Left lobe of liver (tissue), 2 donors: ENCODE measurements at regions not wholly inside any gene's neighbourhood (a gene's known extent, or its start where the extent isn't known, plus 50 kb on each side); places are given as distances from the start of the nearest gene placed in this dataset.
"Not testable (repeated sequence)": the region's sequence is repeated elsewhere in the genome, so short reads cannot be mapped to it uniquely, and the experiment has no call there.

ENCODE experiments used
- ATAC-seq: fragments of 200-7000 bp; cut with Tn5 transposase; one replicate; pipeline ENCODE4 v1.9.1; 2020; ENCODE audit warnings: mild to moderate bottlenecking, moderate library complexity
- DNase-seq: peaks from one replicate; pipeline ENCODE4 v3.0.0-alpha.2; 2020; ENCODE audit warnings: low spot score
- donor health status: DM: no; HTN: no; CAD: no; lungs with moderate emphysema.
- donor health status: DM: no; HTN: yes; CAD: no.

- DNase-seq (no peak), ATAC-seq (no peak)
Measured at GRCh38 chr13:86051134-86052103, 252.2 kb upstream of the SLITRK6 start.

- no peak for ATAC-seq
- DNase-seq, result no peak
Measured at GRCh38 chr13:86038490-86038889, 239.3 kb upstream of the SLITRK6 start.

GRCh38 chr13:86020351-86021002 is 221.3 kb upstream of the SLITRK6 start:
- DNase-seq (no peak), ATAC-seq (no peak)

- DNase-seq (no peak), ATAC-seq (no peak)
Measured at GRCh38 chr13:86006317-86006716, 207.1 kb upstream of the SLITRK6 start.

- DNase-seq (no peak), ATAC-seq (no peak)
Measured at GRCh38 chr13:86003029-86003428, 203.8 kb upstream of the SLITRK6 start.

- DNase-seq (no peak), ATAC-seq (no peak)
Measured at GRCh38 chr13:86000546-86000945, 201.3 kb upstream of the SLITRK6 start.

- DNase-seq, result no peak
- no peak for ATAC-seq
Measured at GRCh38 chr13:85997587-85997986, 198.4 kb upstream of the SLITRK6 start.

- ATAC-seq, result no peak
Measured at GRCh38 chr13:85995788-85996418, 196.7 kb upstream of the SLITRK6 start.

GRCh38 chr13:85993567-85993966 is 194.3 kb upstream of the SLITRK6 start:
- DNase-seq (no peak), ATAC-seq (no peak)

More at GRCh38 chr13:85995788-85996418, 196.7 kb upstream of the SLITRK6 start:
- no peak for DNase-seq

- ATAC-seq (no peak), DNase-seq (no peak)
Measured at GRCh38 chr13:85990397-85990796, 191.2 kb upstream of the SLITRK6 start.

- no peak for ATAC-seq
Measured at GRCh38 chr13:85985797-85986196, 186.6 kb upstream of the SLITRK6 start.

GRCh38 chr13:85982102-85982501 is 182.9 kb upstream of the SLITRK6 start:
- ATAC-seq, result no peak
- no peak for DNase-seq

More at GRCh38 chr13:85985797-85986196, 186.6 kb upstream of the SLITRK6 start:
- no peak for DNase-seq

- not testable (repeated sequence) for ATAC-seq, DNase-seq
Measured at GRCh38 chr13:85980447-85980846, 181.2 kb upstream of the SLITRK6 start.

- no peak for ATAC-seq
- no peak for DNase-seq
Measured at GRCh38 chr13:85976242-85976641, 177.0 kb upstream of the SLITRK6 start.

- ATAC-seq (no peak), DNase-seq (no peak)
Measured at GRCh38 chr13:85974608-85975366, 175.6 kb upstream of the SLITRK6 start.

GRCh38 chr13:85970727-85971126 is 171.5 kb upstream of the SLITRK6 start:
- ATAC-seq, result no peak
- no peak for DNase-seq

GRCh38 chr13:85969331-85969730 is 170.1 kb upstream of the SLITRK6 start:
- DNase-seq (no peak), ATAC-seq (no peak)

GRCh38 chr13:85935868-85936467 is 136.7 kb upstream of the SLITRK6 start:
- ATAC-seq (no peak), DNase-seq (no peak)

GRCh38 chr13:85930108-85930507 is 130.9 kb upstream of the SLITRK6 start:
- DNase-seq, result no peak
- peak; percentile 98 for ATAC-seq

GRCh38 chr13:85910962-85911361 is 111.7 kb upstream of the SLITRK6 start:
- DNase-seq (no peak), ATAC-seq (no peak)
